ENCODE measurements at regions not wholly inside any gene's neighbourhood (a gene's known extent, or its start where the extent isn't known, plus 50 kb on each side); places are given as distances from the start of the nearest gene placed in this dataset.

DNA sequence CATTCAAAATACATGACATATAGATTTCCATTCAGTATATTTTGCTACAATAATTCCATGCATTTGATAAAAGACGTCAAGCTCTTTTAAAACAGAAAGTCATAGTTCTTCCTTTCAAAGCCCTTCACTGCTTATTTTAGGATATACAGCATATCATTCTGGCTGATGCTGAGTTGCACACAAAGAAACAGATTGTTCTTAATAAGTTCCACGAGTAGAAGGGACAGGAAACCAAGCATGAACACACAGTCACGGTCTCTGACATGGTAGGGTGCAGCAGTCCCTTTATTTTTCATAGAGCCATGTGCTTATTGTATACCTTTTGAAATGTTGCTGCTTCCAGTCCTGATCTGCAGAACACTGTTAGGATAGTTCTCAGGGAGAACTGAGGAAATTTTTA is 85.4 kb downstream of the MAGEB10 start:
- POLR2A ChIA-PET: no interaction called here
- DNase-seq (ENCODE audit: low read depth in 1 of 2, low spot score in 1 of 2) (no peak), FAIRE-seq (no peak), ATAC-seq (no peak)
- CTCF ChIA-PET: no interaction called here
- WGBS (ENCODE audit: missing lambda C conversion rate): 63% methylated on average over 3 of the region's 3 CpGs
- no peaks in the 10 kb centered on the region for H3K9me3 ChIP-seq
- no peak overlapping the region for H3K27ac ChIP-seq
- H3K4me1 ChIP-seq: peaks cover 12% of the 10 kb centered on the region; the same call in 2 of the 3 replicates
- H3K4me3 ChIP-seq: no peak overlapping the region
- no peak overlapping the region for H3K4me2 ChIP-seq
- TF ChIP-seq, protein P1, sequence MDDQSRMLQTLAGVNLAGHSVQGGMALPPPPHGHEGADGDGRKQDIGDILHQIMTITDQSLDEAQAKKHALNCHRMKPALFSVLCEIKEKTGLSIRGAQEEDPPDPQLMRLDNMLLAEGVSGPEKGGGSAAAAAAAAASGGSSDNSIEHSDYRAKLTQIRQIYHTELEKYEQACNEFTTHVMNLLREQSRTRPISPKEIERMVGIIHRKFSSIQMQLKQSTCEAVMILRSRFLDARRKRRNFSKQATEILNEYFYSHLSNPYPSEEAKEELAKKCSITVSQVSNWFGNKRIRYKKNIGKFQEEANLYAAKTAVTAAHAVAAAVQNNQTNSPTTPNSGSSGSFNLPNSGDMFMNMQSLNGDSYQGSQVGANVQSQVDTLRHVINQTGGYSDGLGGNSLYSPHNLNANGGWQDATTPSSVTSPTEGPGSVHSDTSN (IDR thresholded peaks at IDR 0.05): no peak
- TF ChIP-seq, protein P2, sequence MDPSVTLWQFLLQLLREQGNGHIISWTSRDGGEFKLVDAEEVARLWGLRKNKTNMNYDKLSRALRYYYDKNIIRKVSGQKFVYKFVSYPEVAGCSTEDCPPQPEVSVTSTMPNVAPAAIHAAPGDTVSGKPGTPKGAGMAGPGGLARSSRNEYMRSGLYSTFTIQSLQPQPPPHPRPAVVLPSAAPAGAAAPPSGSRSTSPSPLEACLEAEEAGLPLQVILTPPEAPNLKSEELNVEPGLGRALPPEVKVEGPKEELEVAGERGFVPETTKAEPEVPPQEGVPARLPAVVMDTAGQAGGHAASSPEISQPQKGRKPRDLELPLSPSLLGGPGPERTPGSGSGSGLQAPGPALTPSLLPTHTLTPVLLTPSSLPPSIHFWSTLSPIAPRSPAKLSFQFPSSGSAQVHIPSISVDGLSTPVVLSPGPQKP (IDR thresholded peaks at IDR 0.05; ENCODE audit: low read depth, low read length): no peak
- TF ChIP-seq FOSB (CRISPR knock-in tag; IDR thresholded peaks at IDR 0.05): no peak
- TF ChIP-seq HOXB5 (CRISPR knock-in tag; IDR thresholded peaks at IDR 0.05): no peak
- no peak for TF ChIP-seq JUNB (IDR thresholded peaks at IDR 0.05)
- TF ChIP-seq CEBPB (IDR thresholded peaks at IDR 0.05): no peak
- no peak for TF ChIP-seq HDAC2 (IDR thresholded peaks at IDR 0.05)
- TF ChIP-seq EHF (CRISPR knock-in tag; IDR thresholded peaks at IDR 0.05): no peak
- TF ChIP-seq ESRRA (IDR thresholded peaks at IDR 0.05; ENCODE audit: borderline replicate concordance, low read length): no peak
- TF ChIP-seq, protein P3, sequence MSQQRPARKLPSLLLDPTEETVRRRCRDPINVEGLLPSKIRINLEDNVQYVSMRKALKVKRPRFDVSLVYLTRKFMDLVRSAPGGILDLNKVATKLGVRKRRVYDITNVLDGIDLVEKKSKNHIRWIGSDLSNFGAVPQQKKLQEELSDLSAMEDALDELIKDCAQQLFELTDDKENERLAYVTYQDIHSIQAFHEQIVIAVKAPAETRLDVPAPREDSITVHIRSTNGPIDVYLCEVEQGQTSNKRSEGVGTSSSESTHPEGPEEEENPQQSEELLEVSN (IDR thresholded peaks at IDR 0.05; ENCODE audit: borderline replicate concordance, low read depth): no peak

DNA sequence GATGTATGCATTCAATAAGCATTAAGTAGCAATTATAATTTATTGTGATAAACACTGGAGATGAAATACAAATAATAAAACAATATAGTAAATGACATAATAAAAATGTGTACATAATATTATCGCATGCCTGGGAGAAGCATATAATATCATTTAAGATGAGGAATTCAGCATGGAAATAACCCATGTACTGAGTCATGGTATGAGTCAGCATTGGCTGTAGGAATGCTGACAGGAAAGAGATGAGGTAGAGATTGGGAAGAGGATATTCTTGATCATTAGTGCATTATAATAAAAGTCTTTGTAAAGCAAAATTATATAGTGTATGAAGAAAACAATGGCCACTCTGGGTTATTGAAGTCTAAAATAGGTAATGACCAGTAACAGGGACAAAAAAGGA is 82.8 kb downstream of the MAGEB10 start:
- WGBS (ENCODE audit: missing lambda C conversion rate): 6% methylated on average over 1 of the region's 1 CpG
- CTCF ChIA-PET: no interaction called here
- DNase-seq (ENCODE audit: low read depth in 1 of 2, low spot score in 1 of 2) (peak; percentile 6 to 53), FAIRE-seq (no peak), ATAC-seq (peak; percentile 68 to 78; a peak in 3 of 6 replicates)
- H3K9me3 ChIP-seq: no peaks in the 10 kb centered on the region
- peak overlapping the region; percentile 73; the same call in 2 of the 3 replicates for H3K4me2 ChIP-seq
- H3K4me3 ChIP-seq: no peak overlapping the region
- POLR2A ChIA-PET: no interaction called here
- TF ChIP-seq EP300 (IDR thresholded peaks at IDR 0.05) (no peak), ESRRA (IDR thresholded peaks at IDR 0.05; ENCODE audit: borderline replicate concordance, low read length) (no peak), FOSL2 (IDR thresholded peaks at IDR 0.05) (no peak), FOSL2 (CRISPR knock-in tag; IDR thresholded peaks at IDR 0.05) (peak; percentile 86), ZC3H11A (IDR thresholded peaks at IDR 0.05) (no peak), EHMT2 (IDR thresholded peaks at IDR 0.05; ENCODE audit: low read depth) (no peak), RNF2 (IDR thresholded peaks at IDR 0.05; ENCODE audit: borderline replicate concordance, low read depth) (no peak), HOXB5 (CRISPR knock-in tag; IDR thresholded peaks at IDR 0.05) (no peak), NFE2L2 (conservative IDR thresholded peaks at IDR 0.05; ENCODE audit: low read length) (no peak; the same call in 1 of the 2 replicates), HEYL (CRISPR knock-in tag; IDR thresholded peaks at IDR 0.05) (no peak), GATA3 (IDR thresholded peaks at IDR 0.05; ENCODE audit: borderline replicate concordance) (0 out of 2 replicates have a peak, but pooled peaks have one; percentile 40), RAD21 (conservative IDR thresholded peaks at IDR 0.05 in 1 of 2, IDR thresholded peaks at IDR 0.05 in 1 of 2) (no peak), TFCP2L1 (CRISPR knock-in tag; IDR thresholded peaks at IDR 0.05) (no peak), POLR2AphosphoS2 (conservative IDR thresholded peaks at IDR 0.05; ENCODE audit: low read length) (no peak), JUNB (IDR thresholded peaks at IDR 0.05) (0 out of 2 replicates have a peak, but pooled peaks have one; percentile 40), JUN (IDR thresholded peaks at IDR 0.05) (no peak), ZNF302 (CRISPR knock-in tag; IDR thresholded peaks at IDR 0.05) (no peak), KDM1A (IDR thresholded peaks at IDR 0.05; ENCODE audit: low read depth) (no peak), CHD2 (IDR thresholded peaks at IDR 0.05; ENCODE audit: low read length, partially characterized antibody) (no peak), MYC (IDR thresholded peaks at IDR 0.05; ENCODE audit: borderline replicate concordance, low read length) (no peak), RCOR1 (IDR thresholded peaks at IDR 0.05; ENCODE audit: low read depth, low read length) (no peak), KDM5A (IDR thresholded peaks at IDR 0.05) (no peak), HDAC2 (IDR thresholded peaks at IDR 0.05) (no peak), MAFK (IDR thresholded peaks at IDR 0.05; ENCODE audit: partially characterized antibody) (peak; percentile 79), HOXA7 (CRISPR knock-in tag; IDR thresholded peaks at IDR 0.05) (no peak)
- TF ChIP-seq, protein P4, sequence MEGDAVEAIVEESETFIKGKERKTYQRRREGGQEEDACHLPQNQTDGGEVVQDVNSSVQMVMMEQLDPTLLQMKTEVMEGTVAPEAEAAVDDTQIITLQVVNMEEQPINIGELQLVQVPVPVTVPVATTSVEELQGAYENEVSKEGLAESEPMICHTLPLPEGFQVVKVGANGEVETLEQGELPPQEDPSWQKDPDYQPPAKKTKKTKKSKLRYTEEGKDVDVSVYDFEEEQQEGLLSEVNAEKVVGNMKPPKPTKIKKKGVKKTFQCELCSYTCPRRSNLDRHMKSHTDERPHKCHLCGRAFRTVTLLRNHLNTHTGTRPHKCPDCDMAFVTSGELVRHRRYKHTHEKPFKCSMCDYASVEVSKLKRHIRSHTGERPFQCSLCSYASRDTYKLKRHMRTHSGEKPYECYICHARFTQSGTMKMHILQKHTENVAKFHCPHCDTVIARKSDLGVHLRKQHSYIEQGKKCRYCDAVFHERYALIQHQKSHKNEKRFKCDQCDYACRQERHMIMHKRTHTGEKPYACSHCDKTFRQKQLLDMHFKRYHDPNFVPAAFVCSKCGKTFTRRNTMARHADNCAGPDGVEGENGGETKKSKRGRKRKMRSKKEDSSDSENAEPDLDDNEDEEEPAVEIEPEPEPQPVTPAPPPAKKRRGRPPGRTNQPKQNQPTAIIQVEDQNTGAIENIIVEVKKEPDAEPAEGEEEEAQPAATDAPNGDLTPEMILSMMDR (IDR thresholded peaks at IDR 0.05): no peak
- TF ChIP-seq, protein P5, sequence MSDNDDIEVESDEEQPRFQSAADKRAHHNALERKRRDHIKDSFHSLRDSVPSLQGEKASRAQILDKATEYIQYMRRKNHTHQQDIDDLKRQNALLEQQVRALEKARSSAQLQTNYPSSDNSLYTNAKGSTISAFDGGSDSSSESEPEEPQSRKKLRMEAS (IDR thresholded peaks at IDR 0.05): no peak
- peak overlapping the region; percentile 8 to 60; a peak in 3 of 6 replicates for H3K27ac ChIP-seq
- H3K4me1 ChIP-seq: peaks cover 12% of the 10 kb centered on the region; the same call in 2 of the 3 replicates

All from A549 (cell line).